Activated naive CD8-positive, alpha-beta T cell treated with anti-CD3 and anti-CD28 coated beads, Interleukin-2, amount 10 ng/mL, durations not matched to agents 7 days and 5 days (primary cell): ENCODE measurements at regions not wholly inside any gene's neighbourhood (a gene's known extent, or its start where the extent isn't known, plus 50 kb on each side); places are given as distances from the start of the nearest gene placed in this dataset.

Experiments
- ATAC-seq: fragments of 150-1000 bp; cut with Tn5 transposase; one replicate; pipeline ENCODE4 v1.10.0; 2021; ENCODE audit warnings: low read depth, moderate library complexity
- POLR2A ChIA-PET: fragments of 350-600 bp; sonication (Branson Sonifier 250); formaldehyde crosslinking; loops from one replicate; lab custom pipeline; 2021; ENCODE audit warnings: antibody characterized with exemption; lab: Charles Lee
- DNase-seq: peaks from one replicate; pipeline ENCODE4 v3.0.0; 2021
- H3K27ac Mint-ChIP-seq: one replicate; pipeline ENCODE4 v1.8.0; 2022; ENCODE audit warnings: mild to moderate bottlenecking, mixed read lengths
- H3K27me3 Mint-ChIP-seq: one replicate; pipeline ENCODE4 v1.8.0; 2022; ENCODE audit warnings: mild to moderate bottlenecking, moderate library complexity, mixed read lengths
- H3K36me3 Mint-ChIP-seq: one replicate; pipeline ENCODE4 v1.8.0; 2021; ENCODE audit warnings: mild to moderate bottlenecking, mixed read lengths
- H3K4me1 Mint-ChIP-seq: one replicate; pipeline ENCODE4 v1.8.0; 2021; ENCODE audit warnings: mixed read lengths
- H3K4me3 Mint-ChIP-seq: one replicate; pipeline ENCODE4 v1.8.0; 2022; ENCODE audit warnings: mild to moderate bottlenecking, moderate library complexity, mixed read lengths
- H3K9me3 Mint-ChIP-seq: one replicate; pipeline ENCODE4 v1.8.0; 2021; ENCODE audit warnings: mixed read lengths

DNA sequence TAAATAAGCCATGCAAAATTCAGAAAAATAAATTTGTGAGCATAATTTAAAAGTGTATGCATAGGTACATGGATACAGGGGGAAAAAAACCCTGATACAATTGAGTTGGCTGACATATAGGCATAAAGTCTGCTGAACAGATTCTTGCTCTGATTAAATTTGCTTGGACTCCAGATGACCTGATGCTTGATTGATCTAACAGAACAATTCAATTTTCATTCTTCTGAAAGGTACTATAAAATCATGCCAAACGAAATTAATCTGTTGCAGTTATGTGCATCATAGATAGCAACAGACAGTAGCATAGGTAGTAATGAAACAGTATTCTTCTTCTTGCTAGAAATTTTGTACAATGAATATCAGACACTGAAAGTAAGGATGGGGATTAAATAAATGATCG lies 578.2 kb upstream of the SLITRK6 start:
- Mint-ChIP-seq H3K9me3 (peaks cover 1% of the 10 kb centered on the region), H3K27ac (no peak overlapping the region), H3K4me1 (no peaks in the 10 kb centered on the region), H3K36me3 (no peaks in the 10 kb centered on the region), H3K27me3 (no peaks in the 10 kb centered on the region), H3K4me3 (no peak overlapping the region)
- POLR2A ChIA-PET = no interaction called here
- DNase-seq (no peak), ATAC-seq (no peak)

DNA sequence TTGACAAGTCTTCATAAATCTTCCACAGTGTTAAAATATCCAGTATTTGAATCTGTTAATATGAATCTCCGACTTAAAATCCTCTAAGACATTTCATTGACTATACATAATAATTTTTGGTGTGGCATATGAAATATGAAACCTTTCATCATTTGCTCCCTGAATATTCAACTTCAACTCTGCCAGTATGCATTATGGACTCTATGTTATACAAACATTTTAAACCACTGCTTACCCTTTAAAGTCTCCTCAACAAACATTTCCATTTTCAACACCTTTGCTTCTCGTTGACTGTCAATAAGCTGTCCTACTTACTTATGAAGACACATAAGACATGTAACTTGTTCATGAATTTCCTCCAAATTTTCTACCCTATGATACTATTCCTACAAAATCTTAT lies 579.4 kb upstream of the SLITRK6 start:
- POLR2A ChIA-PET = no interaction called here
- H3K4me1 Mint-ChIP-seq = no peaks in the 10 kb centered on the region
- no peak overlapping the region for H3K27ac Mint-ChIP-seq
- no peaks in the 10 kb centered on the region for H3K9me3 Mint-ChIP-seq
- no peaks in the 10 kb centered on the region for H3K27me3 Mint-ChIP-seq
- ATAC-seq = no peak
- H3K4me3 Mint-ChIP-seq = no peak overlapping the region
- no peaks in the 10 kb centered on the region for H3K36me3 Mint-ChIP-seq
- no peak for DNase-seq

DNA sequence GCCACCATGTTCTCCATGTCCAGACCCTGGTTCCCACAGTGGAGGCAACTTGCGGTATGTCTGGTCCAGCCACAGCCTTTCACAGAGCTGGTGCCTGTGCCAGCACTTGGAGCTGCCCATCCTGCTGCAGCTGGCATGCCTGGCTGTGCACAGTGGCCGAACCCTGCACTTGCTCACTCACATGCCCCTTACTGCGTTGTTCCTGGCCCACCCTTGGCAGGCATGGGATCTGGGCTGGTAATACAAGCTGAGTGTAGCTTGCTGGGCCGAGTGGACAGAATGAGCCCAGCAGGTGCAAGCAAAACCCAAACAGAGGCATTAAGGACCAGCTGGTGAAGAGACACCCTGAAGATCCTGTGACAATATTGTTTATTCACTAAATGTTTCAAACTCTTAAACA lies 583.9 kb upstream of the SLITRK6 start:
- Mint-ChIP-seq H3K4me3 (no peak overlapping the region), H3K36me3 (no peaks in the 10 kb centered on the region), H3K9me3 (no peaks in the 10 kb centered on the region), H3K27me3 (no peaks in the 10 kb centered on the region), H3K4me1 (no peaks in the 10 kb centered on the region), H3K27ac (no peak overlapping the region)
- POLR2A ChIA-PET = no interaction called here
- DNase-seq (no peak), ATAC-seq (no peak)

DNA sequence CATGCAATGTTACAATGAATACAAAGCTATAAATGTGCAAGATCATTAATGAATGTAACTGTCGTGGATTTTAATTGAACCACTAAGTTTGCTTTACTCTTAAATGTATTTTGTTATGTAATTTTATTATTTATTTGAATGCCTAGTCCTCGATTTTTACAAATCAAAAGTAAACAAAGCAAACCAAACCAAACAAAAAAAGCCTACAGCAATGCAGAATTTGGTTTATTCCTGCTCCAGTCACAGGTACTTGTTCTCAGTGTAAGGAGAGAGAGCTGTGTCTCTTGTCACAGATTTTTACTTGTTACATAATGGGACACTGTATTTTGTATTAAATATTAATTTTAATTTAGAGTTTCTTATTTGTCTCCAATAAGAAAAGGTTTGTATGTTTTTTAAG lies 584.3 kb upstream of the SLITRK6 start:
- Mint-ChIP-seq H3K4me1 (no peaks in the 10 kb centered on the region), H3K9me3 (no peaks in the 10 kb centered on the region), H3K27me3 (no peaks in the 10 kb centered on the region), H3K27ac (no peak overlapping the region), H3K36me3 (no peaks in the 10 kb centered on the region), H3K4me3 (no peak overlapping the region)
- ATAC-seq = no peak
- POLR2A ChIA-PET = no interaction called here
- no peak for DNase-seq

DNA sequence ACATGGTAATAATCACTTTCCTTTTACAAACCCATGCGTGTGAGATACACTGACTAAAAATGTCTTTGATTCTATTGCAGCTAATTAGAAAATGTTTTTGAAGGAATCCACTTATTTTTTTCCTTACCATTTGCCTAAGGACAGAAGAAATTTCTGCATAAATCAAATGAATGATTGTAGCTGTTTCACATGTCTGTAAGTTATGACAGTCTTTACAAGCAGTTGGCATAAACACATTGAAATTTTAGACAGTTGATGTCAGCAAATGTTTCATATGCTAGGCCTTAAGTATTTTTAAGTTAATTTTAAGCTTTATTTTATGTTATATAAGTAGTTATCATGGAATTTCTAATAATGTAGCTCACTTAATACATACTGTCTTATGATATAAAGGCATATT lies 598.4 kb upstream of the SLITRK6 start:
- no peaks in the 10 kb centered on the region for H3K27me3 Mint-ChIP-seq
- POLR2A ChIA-PET = no interaction called here
- no peaks in the 10 kb centered on the region for H3K4me1 Mint-ChIP-seq
- DNase-seq (no peak), ATAC-seq (no peak)
- no peaks in the 10 kb centered on the region for H3K9me3 Mint-ChIP-seq
- H3K36me3 Mint-ChIP-seq = no peaks in the 10 kb centered on the region
- H3K27ac Mint-ChIP-seq = no peak overlapping the region
- no peak overlapping the region for H3K4me3 Mint-ChIP-seq

DNA sequence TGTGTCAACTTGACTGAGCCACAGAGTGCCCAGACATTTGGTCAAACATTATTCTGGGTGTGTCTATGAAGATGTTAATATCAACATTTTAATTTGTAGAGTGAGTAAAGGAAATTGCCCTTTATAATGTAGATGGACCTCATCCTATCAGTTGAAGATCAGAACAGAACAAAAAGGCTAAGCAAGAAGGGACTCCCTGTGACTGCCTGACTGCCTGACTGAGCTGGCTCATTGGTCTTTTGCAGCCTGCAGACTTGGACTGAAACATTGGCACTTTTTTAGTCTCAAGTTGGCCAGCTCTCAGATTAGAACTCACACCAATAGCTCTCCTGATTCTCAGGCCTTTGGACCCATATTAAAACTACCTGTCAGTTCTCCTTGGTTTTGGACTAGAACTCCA lies 600.4 kb upstream of the SLITRK6 start:
- DNase-seq (no peak), ATAC-seq (no peak)
- no peak overlapping the region for H3K4me3 Mint-ChIP-seq
- no peaks in the 10 kb centered on the region for H3K9me3 Mint-ChIP-seq
- POLR2A ChIA-PET = no interaction called here
- H3K36me3 Mint-ChIP-seq = no peaks in the 10 kb centered on the region
- no peaks in the 10 kb centered on the region for H3K27me3 Mint-ChIP-seq
- H3K27ac Mint-ChIP-seq = no peak overlapping the region
- no peaks in the 10 kb centered on the region for H3K4me1 Mint-ChIP-seq

DNA sequence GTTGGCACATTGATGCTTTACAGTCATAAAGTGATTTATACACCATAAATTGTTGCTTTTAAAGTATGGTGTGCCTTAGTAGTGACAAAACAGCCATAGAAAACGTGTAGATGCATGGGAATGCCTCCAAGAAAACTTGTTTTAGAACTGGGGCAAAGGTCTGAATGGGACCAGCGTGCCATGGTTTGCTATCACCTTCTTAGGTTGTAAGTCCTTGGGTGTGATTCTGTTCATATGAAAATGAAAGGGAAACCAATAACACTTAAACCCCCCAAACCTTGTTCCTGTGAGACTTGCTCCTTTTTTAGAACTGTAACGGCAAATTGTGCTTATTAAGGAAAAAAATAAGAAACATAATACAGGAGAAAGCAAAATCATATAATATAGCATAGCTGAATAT lies 603.3 kb upstream of the SLITRK6 start:
- POLR2A ChIA-PET = no interaction called here
- Mint-ChIP-seq H3K27ac (no peak overlapping the region), H3K4me1 (no peaks in the 10 kb centered on the region), H3K27me3 (no peaks in the 10 kb centered on the region), H3K9me3 (no peaks in the 10 kb centered on the region), H3K36me3 (no peaks in the 10 kb centered on the region), H3K4me3 (no peak overlapping the region)
- ATAC-seq = no peak
- DNase-seq = no peak

DNA sequence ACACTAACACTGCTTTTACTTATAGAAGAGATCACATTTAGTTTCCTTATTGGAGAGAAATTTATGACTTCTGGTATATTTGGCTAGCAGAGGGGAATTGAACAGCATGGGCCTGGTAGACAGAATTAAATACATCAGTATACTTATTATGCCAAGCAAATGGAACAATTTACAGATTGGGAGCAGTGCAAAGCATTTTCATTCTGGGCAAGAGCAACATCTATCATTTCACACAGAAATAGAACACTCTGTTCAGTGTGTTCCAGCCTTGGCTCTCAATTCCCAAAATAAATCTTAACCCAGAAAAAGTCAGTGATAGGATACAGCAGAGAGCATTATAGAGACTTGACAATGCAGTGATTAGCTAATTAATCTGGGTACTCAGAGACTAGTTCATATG lies 604.0 kb upstream of the SLITRK6 start:
- H3K4me1 Mint-ChIP-seq = no peaks in the 10 kb centered on the region
- H3K4me3 Mint-ChIP-seq = no peak overlapping the region
- ATAC-seq (no peak), DNase-seq (no peak)
- no peaks in the 10 kb centered on the region for H3K9me3 Mint-ChIP-seq
- no peak overlapping the region for H3K27ac Mint-ChIP-seq
- POLR2A ChIA-PET = no interaction called here
- H3K36me3 Mint-ChIP-seq = no peaks in the 10 kb centered on the region
- H3K27me3 Mint-ChIP-seq = no peaks in the 10 kb centered on the region

GRCh38 chr13:86409466-86410241 lies 610.4 kb upstream of the SLITRK6 start:
- Mint-ChIP-seq H3K4me1 (no peaks in the 10 kb centered on the region), H3K27ac (no peak overlapping the region), H3K36me3 (no peaks in the 10 kb centered on the region), H3K4me3 (no peak overlapping the region), H3K9me3 (peaks cover 4% of the 10 kb centered on the region), H3K27me3 (no peaks in the 10 kb centered on the region)
- DNase-seq (no peak), ATAC-seq (no peak)
- POLR2A ChIA-PET = no interaction called here

DNA sequence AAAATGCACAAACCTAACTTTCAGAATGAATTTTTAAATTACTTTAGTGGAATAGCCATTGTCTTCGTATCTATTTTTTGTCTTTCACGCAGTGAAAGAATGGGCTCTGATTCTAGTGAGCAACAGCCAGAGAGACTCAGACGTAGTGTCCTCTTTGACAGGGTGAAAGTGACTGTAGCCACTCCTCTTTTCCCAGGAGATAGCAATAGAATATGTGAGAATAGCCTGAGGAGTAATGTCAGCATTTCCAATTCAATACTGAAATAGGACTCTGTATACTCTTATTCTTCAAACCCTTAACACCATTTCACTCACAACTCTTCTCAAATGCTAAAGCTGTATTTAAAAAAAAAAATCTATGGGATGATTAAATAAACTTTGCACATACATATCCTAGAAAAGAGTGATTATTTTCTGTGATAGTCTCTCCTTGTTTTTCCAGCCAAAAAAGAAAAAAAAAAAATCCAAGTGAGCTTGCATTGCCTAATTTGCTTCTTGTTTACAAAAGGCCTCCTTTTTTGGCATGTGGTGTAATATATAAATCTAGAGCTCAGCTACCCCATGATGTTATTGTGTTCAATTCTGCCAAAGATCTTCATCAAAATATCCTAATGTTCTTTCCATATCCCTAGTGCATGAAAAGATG lies 626.1 kb upstream of the SLITRK6 start:
- Mint-ChIP-seq H3K4me3 (no peak overlapping the region), H3K4me1 (no peaks in the 10 kb centered on the region), H3K36me3 (no peaks in the 10 kb centered on the region), H3K9me3 (peaks cover 5% of the 10 kb centered on the region), H3K27ac (no peak overlapping the region), H3K27me3 (no peaks in the 10 kb centered on the region)
- ATAC-seq (no peak), DNase-seq (no peak)
- POLR2A ChIA-PET = no interaction called here

GRCh38 chr13:86426437-86426836 lies 627.2 kb upstream of the SLITRK6 start:
- Mint-ChIP-seq H3K9me3 (peaks cover 5% of the 10 kb centered on the region), H3K4me3 (no peak overlapping the region), H3K27me3 (no peaks in the 10 kb centered on the region), H3K36me3 (no peaks in the 10 kb centered on the region), H3K4me1 (no peaks in the 10 kb centered on the region), H3K27ac (no peak overlapping the region)
- ATAC-seq (no peak), DNase-seq (no peak)
- POLR2A ChIA-PET = no interaction called here

GRCh38 chr13:86429756-86430155 lies 630.5 kb upstream of the SLITRK6 start:
- Mint-ChIP-seq H3K9me3 (peaks cover 10% of the 10 kb centered on the region), H3K27ac (no peak overlapping the region), H3K4me3 (no peak overlapping the region), H3K27me3 (no peaks in the 10 kb centered on the region), H3K4me1 (no peaks in the 10 kb centered on the region), H3K36me3 (peaks cover 2% of the 10 kb centered on the region)
- DNase-seq (no peak), ATAC-seq (no peak)
- POLR2A ChIA-PET = no interaction called here

GRCh38 chr13:86438034-86438433 lies 638.8 kb upstream of the SLITRK6 start:
- Mint-ChIP-seq H3K4me1 (no peaks in the 10 kb centered on the region), H3K9me3 (peaks cover 4% of the 10 kb centered on the region), H3K27ac (no peak overlapping the region), H3K4me3 (no peak overlapping the region), H3K27me3 (no peaks in the 10 kb centered on the region), H3K36me3 (peaks cover 2% of the 10 kb centered on the region)
- ATAC-seq (no peak), DNase-seq (no peak)
- POLR2A ChIA-PET = no interaction called here

GRCh38 chr13:86445206-86445605 lies 646.0 kb upstream of the SLITRK6 start:
- POLR2A ChIA-PET = no interaction called here
- Mint-ChIP-seq H3K4me1 (no peaks in the 10 kb centered on the region), H3K36me3 (no peaks in the 10 kb centered on the region)

More at GRCh38 chr13:86445206-86445605, 646.0 kb upstream of the SLITRK6 start:
- Mint-ChIP-seq H3K27ac (no peak overlapping the region), H3K4me3 (no peak overlapping the region), H3K27me3 (no peaks in the 10 kb centered on the region), H3K9me3 (peaks cover 5% of the 10 kb centered on the region)
- ATAC-seq (no peak), DNase-seq (no peak)
